H1 (cell line): ENCODE measurements at regions not wholly inside any gene's neighbourhood (a gene's known extent, or its start where the extent isn't known, plus 50 kb on each side); places are given as distances from the start of the nearest gene placed in this dataset.

Experiments used
- CHD7 ChIP-seq: fragments of 300-600 bp; sonication (generic); IDR thresholded peaks from 2 replicates; pipeline ENCODE4 v1.7.1; 2012; ENCODE audit warnings: low read length, moderate library complexity, mild to moderate bottlenecking, inconsistent platforms; ENCODE audit not compliant: insufficient replicate concordance
- CTCF ChIP-seq, 3 experiments: IDR thresholded peaks; 1 replicate in 2 of 3; 2 replicates in 1 of 3; pipeline versions ENCODE4 v1.5.1 to v1.6.1; 2011; ENCODE audit warnings: low read length in 3 of 3, mild to moderate bottlenecking in 3 of 3, inconsistent platforms in 2 of 3, low read depth in 1 of 3, moderate library complexity in 1 of 3; ENCODE audit not compliant: insufficient read depth in 1 of 3; ENCODE audit errors: control extremely low read depth in 1 of 3
- FOSL1 ChIP-seq: IDR thresholded peaks from 2 replicates; pipeline ENCODE4 v1.6.1; 2011; ENCODE audit warnings: mild to moderate bottlenecking, low read depth, low read length, moderate library complexity; ENCODE audit not compliant: insufficient read depth

- no peak for TF ChIP-seq CTCF (IDR thresholded peaks at IDR 0.05; ENCODE audit: control extremely low read depth in 1 of 3, insufficient read depth in 1 of 3, low read depth in 1 of 3, low read length in 3 of 3)
- TF ChIP-seq CHD7 = no peak
- TF ChIP-seq FOSL1 = no peak
These were observed 588.8 kb downstream of the ANKRD50 start (continued) for GRCh38 chr4:124123721-124124120.
